ENCODE measurements at regions not wholly inside any gene's neighbourhood (a gene's known extent, or its start where the extent isn't known, plus 50 kb on each side); places are given as distances from the start of the nearest gene placed in this dataset.

DNA sequence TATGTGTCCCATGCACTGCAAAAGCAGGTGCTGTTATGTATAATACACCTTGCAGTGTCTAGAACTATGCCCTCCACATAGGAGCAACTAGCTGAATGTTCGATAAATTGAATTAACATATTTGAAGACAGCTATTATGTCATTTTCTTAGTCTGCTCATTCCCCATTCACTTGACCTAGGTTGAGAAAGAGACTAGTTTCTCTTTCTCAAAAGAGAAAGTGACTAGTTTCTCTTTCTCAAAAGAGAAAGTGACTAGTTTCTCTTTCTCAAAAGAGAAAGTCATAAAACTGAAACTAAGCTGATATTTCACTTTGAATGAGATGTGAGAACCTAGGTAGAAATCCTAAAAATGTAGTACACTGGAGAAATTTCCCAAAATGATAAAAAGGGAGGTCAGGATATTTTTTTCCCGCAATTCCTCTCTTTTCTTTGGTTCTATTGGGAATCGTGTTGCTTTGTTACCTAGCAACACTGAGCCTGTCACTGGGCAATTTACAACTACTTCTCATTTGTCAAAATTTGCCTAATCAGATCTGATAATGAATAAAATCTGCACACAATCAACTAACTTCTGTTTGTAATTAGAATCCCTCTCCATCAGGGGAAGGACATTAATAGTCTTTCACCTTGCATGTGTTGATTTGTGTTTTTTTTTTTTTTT lies 132.0 kb upstream of the GRIA1 start:
- H3K27ac ChIP-seq (ENCODE audit: low read length), result no peak overlapping the region
- H3K27me3 ChIP-seq (ENCODE audit: insufficient read depth, low read length, poor library complexity), result no peaks in the 10 kb centered on the region
- TF ChIP-seq, protein P1, sequence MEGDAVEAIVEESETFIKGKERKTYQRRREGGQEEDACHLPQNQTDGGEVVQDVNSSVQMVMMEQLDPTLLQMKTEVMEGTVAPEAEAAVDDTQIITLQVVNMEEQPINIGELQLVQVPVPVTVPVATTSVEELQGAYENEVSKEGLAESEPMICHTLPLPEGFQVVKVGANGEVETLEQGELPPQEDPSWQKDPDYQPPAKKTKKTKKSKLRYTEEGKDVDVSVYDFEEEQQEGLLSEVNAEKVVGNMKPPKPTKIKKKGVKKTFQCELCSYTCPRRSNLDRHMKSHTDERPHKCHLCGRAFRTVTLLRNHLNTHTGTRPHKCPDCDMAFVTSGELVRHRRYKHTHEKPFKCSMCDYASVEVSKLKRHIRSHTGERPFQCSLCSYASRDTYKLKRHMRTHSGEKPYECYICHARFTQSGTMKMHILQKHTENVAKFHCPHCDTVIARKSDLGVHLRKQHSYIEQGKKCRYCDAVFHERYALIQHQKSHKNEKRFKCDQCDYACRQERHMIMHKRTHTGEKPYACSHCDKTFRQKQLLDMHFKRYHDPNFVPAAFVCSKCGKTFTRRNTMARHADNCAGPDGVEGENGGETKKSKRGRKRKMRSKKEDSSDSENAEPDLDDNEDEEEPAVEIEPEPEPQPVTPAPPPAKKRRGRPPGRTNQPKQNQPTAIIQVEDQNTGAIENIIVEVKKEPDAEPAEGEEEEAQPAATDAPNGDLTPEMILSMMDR (IDR thresholded peaks at IDR 0.05; ENCODE audit: borderline replicate concordance, extremely low read depth, low read length, poor library complexity, severe bottlenecking), result no peak
- no peak for TF ChIP-seq EZH2 (IDR thresholded peaks at IDR 0.05; ENCODE audit: borderline replicate concordance, low read depth, low read length, severe bottlenecking)
- H3K4me1 ChIP-seq (ENCODE audit: insufficient read depth, low read length), result no peaks in the 10 kb centered on the region
- no peak overlapping the region for H3K4me2 ChIP-seq (ENCODE audit: insufficient read depth, low read length)
- no peak overlapping the region for H3K9ac ChIP-seq (ENCODE audit: low read depth, low read length)
- H3K9me3 ChIP-seq (ENCODE audit: insufficient read depth, low read length, severe bottlenecking), result no peaks in the 10 kb centered on the region
- no peaks in the 10 kb centered on the region for H4K20me1 ChIP-seq (ENCODE audit: insufficient read depth, low read length)
- no peaks in the 10 kb centered on the region for H3K79me2 ChIP-seq (ENCODE audit: insufficient read depth, low read length)
- DNase-seq, result no peak
- no peak overlapping the region for H2AFZ ChIP-seq (ENCODE audit: low read depth, low read length)
- no peaks in the 10 kb centered on the region for H3K36me3 ChIP-seq (ENCODE audit: insufficient read depth, low read length)
- no peak overlapping the region for H3K4me3 ChIP-seq (ENCODE audit: low read depth in 1 of 2, low read length in 2 of 2)
- ATAC-seq (ENCODE audit: insufficient read depth, low read depth), result peak; percentile 22; the same call in 1 of the 3 replicates

DNA sequence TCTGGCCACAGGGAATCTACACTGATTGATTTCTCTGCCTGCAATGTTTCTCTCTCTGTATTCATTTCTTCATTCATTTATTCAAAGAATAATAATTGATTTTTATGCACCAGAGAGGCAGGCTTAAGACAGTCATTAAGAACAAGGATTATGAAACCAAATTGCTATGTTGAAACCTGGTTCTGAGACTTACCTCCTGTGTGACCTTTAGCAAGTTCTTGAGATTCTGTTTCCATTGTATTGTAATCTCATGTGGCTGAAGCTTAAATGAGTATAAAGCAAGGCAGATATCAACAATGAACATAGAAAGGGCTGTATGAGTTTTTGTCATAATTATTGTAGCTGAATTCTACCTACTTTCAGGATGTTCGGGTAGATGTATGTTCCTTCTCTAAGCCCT lies 129.6 kb upstream of the GRIA1 start:
- Histone ChIP-seq H3K9ac (ENCODE audit: low read depth, low read length) (no peak overlapping the region), H3K4me3 (ENCODE audit: low read depth in 1 of 2, low read length in 2 of 2) (no peak overlapping the region), H3K27ac (ENCODE audit: low read length) (no peak overlapping the region), H3K9me3 (ENCODE audit: insufficient read depth, low read length, severe bottlenecking) (no peaks in the 10 kb centered on the region), H3K36me3 (ENCODE audit: insufficient read depth, low read length) (no peaks in the 10 kb centered on the region), H4K20me1 (ENCODE audit: insufficient read depth, low read length) (no peaks in the 10 kb centered on the region), H3K27me3 (ENCODE audit: insufficient read depth, low read length, poor library complexity) (no peaks in the 10 kb centered on the region), H3K4me1 (ENCODE audit: insufficient read depth, low read length) (no peaks in the 10 kb centered on the region), H2AFZ (ENCODE audit: low read depth, low read length) (no peak overlapping the region), H3K4me2 (ENCODE audit: insufficient read depth, low read length) (no peak overlapping the region), H3K79me2 (ENCODE audit: insufficient read depth, low read length) (no peaks in the 10 kb centered on the region)
- TF ChIP-seq EZH2 (IDR thresholded peaks at IDR 0.05; ENCODE audit: borderline replicate concordance, low read depth, low read length, severe bottlenecking), result no peak
- TF ChIP-seq, protein P1 (IDR thresholded peaks at IDR 0.05; ENCODE audit: borderline replicate concordance, extremely low read depth, low read length, poor library complexity, severe bottlenecking), result no peak
- ATAC-seq (ENCODE audit: insufficient read depth, low read depth) (no peak), DNase-seq (no peak)

DNA sequence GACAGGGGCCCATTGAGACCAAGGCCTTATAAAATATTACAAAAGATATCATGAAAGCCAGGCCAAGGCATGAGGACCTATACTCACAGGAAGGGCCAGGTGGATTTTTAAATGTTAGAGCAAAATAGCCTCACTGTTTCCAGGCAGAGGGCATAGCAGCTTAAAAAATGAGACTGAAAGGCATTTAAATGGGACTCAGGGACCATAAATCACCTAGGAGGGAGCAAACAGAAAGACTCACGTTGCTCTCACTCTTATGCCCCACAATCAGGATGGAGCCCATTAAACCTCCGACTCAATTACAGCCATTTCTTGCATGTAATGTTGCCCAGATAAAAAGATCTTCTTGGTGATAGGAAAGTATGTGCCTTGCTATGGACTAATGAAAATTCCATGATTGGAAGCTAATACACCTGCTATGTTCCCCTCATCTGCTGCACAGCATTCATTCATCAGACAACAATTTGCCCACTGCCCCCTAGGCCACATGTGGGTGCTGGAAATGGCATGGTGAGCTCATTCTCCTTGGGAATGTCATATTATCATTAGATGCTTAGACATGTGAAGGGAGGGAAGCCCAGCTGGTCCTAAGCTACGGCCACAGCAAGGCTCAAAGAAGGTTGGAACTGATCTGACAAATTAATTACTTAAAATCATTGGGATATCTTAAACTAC lies 128.6 kb upstream of the GRIA1 start:
- H3K9ac ChIP-seq (ENCODE audit: low read depth, low read length), result no peak overlapping the region
- H3K9me3 ChIP-seq (ENCODE audit: insufficient read depth, low read length, severe bottlenecking), result no peaks in the 10 kb centered on the region
- no peak overlapping the region for H3K27ac ChIP-seq (ENCODE audit: low read length)
- H3K4me2 ChIP-seq (ENCODE audit: insufficient read depth, low read length), result no peak overlapping the region
- H3K4me3 ChIP-seq (ENCODE audit: low read depth in 1 of 2, low read length in 2 of 2), result no peak overlapping the region
- no peaks in the 10 kb centered on the region for H3K27me3 ChIP-seq (ENCODE audit: insufficient read depth, low read length, poor library complexity)
- no peaks in the 10 kb centered on the region for H3K36me3 ChIP-seq (ENCODE audit: insufficient read depth, low read length)
- DNase-seq, result no peak
- no peaks in the 10 kb centered on the region for H3K79me2 ChIP-seq (ENCODE audit: insufficient read depth, low read length)
- H3K4me1 ChIP-seq (ENCODE audit: insufficient read depth, low read length), result no peaks in the 10 kb centered on the region
- H4K20me1 ChIP-seq (ENCODE audit: insufficient read depth, low read length), result no peaks in the 10 kb centered on the region
- no peak overlapping the region for H2AFZ ChIP-seq (ENCODE audit: low read depth, low read length)
- ATAC-seq (ENCODE audit: insufficient read depth, low read depth), result no peak
- TF ChIP-seq, protein P1 (IDR thresholded peaks at IDR 0.05; ENCODE audit: borderline replicate concordance, extremely low read depth, low read length, poor library complexity, severe bottlenecking), result no peak
- no peak for TF ChIP-seq EZH2 (IDR thresholded peaks at IDR 0.05; ENCODE audit: borderline replicate concordance, low read depth, low read length, severe bottlenecking)

Measured in DND-41 (cell line).